IPS DF 6.9 (cell line): ENCODE measurements at regions not wholly inside any gene's neighbourhood (a gene's known extent, or its start where the extent isn't known, plus 50 kb on each side); places are given as distances from the start of the nearest gene placed in this dataset.
"Not testable (repeated sequence)": the region's sequence is repeated elsewhere in the genome, so short reads cannot be mapped to it uniquely, and the experiment has no call there.

Experiments used
- DNase-seq: peaks from one replicate; pipeline ENCODE4 v3.0.0-alpha.2; 2013; ENCODE audit warnings: low read depth, low spot score
- H3K27ac ChIP-seq: one replicate; pipeline ENCODE4 v1.5.1; 2013; ENCODE audit warnings: low read length, control low read depth
- H3K27me3 ChIP-seq: 2 replicates; pipeline ENCODE4 v1.6.1; 2013; ENCODE audit warnings: mild to moderate bottlenecking, low read length; ENCODE audit not compliant: control insufficient read depth, insufficient read depth
- H3K36me3 ChIP-seq: 2 replicates; pipeline ENCODE4 v1.6.1; 2013; ENCODE audit warnings: low read length; ENCODE audit not compliant: control insufficient read depth, insufficient read depth
- H3K4me1 ChIP-seq: 2 replicates; pipeline ENCODE4 v1.6.1; 2013; ENCODE audit warnings: low read length; ENCODE audit not compliant: control insufficient read depth, insufficient read depth
- H3K4me3 ChIP-seq: 2 replicates; pipeline ENCODE4 v1.5.1; 2013; ENCODE audit warnings: mild to moderate bottlenecking, low read length
- H3K9me3 ChIP-seq: 2 replicates; pipeline ENCODE4 v1.6.1; 2013; ENCODE audit warnings: low read length, inconsistent platforms; ENCODE audit not compliant: control insufficient read depth, insufficient read depth
- WGBS: extraction: QIAGEN DNeasy Blood & Tissue Kit; methylation state at CpG from one replicate; pipeline ENCODE4 v1.1.7; 2013; ENCODE audit warnings: mixed read lengths, missing lambda C conversion rate; ENCODE audit not compliant: insufficient read length, insufficient coverage; 5-methylcytosine and 5-hydroxymethylcytosine counted together

- no peaks in the 10 kb centered on the region for H3K9me3 ChIP-seq
- no peaks in the 10 kb centered on the region for H3K27me3 ChIP-seq
- no peaks in the 10 kb centered on the region for H3K4me1 ChIP-seq
- no peaks in the 10 kb centered on the region for H3K36me3 ChIP-seq
- no peak overlapping the region for H3K4me3 ChIP-seq
- no CpG with 5 or more reads among the region's 7 CpGs for WGBS
- no peak for DNase-seq
- no peak overlapping the region for H3K27ac ChIP-seq
Measured at GRCh38 chr3:5053021-5053831, 68.9 kb upstream of the ARL8B start.

- Histone ChIP-seq H3K36me3 (no peaks in the 10 kb centered on the region), H3K9me3 (no peaks in the 10 kb centered on the region), H3K27me3 (no peaks in the 10 kb centered on the region), H3K27ac (no peak overlapping the region), H3K4me1 (no peaks in the 10 kb centered on the region), H3K4me3 (no peak overlapping the region)
- no CpG with 5 or more reads among the region's 4 CpGs for WGBS
- no peak for DNase-seq
Measured at GRCh38 chr3:5054098-5054497, 68.0 kb upstream of the ARL8B start.

GRCh38 chr3:5054579-5054978, 67.5 kb upstream of the ARL8B start:
- H3K27ac ChIP-seq, DNase-seq, H3K4me3 ChIP-seq, H3K9me3 ChIP-seq, H3K27me3 ChIP-seq, H3K4me1 ChIP-seq, H3K36me3 ChIP-seq: not testable (repeated sequence)
- WGBS = no CpG with 5 or more reads among the region's 6 CpGs

- Histone ChIP-seq H3K4me3 (no peak overlapping the region), H3K36me3 (no peaks in the 10 kb centered on the region), H3K27ac (no peak overlapping the region), H3K27me3 (no peaks in the 10 kb centered on the region), H3K4me1 (no peaks in the 10 kb centered on the region), H3K9me3 (no peaks in the 10 kb centered on the region)
- no peak for DNase-seq
- no CpG with 5 or more reads among the region's 6 CpGs for WGBS
Measured at GRCh38 chr3:5055357-5056110, 66.6 kb upstream of the ARL8B start.

- WGBS = no CpG with 5 or more reads among the region's 3 CpGs
- no peak for DNase-seq
- H3K4me1 ChIP-seq = no peaks in the 10 kb centered on the region
- no peaks in the 10 kb centered on the region for H3K9me3 ChIP-seq
- no peaks in the 10 kb centered on the region for H3K27me3 ChIP-seq
- H3K4me3 ChIP-seq = no peak overlapping the region
- no peaks in the 10 kb centered on the region for H3K36me3 ChIP-seq
- no peak overlapping the region for H3K27ac ChIP-seq
Measured at GRCh38 chr3:5056111-5056391, 66.0 kb upstream of the ARL8B start.

GRCh38 chr3:5057272-5057671, 64.8 kb upstream of the ARL8B start:
- H3K27me3 ChIP-seq = no peaks in the 10 kb centered on the region

GRCh38 chr3:5057857-5058324, 64.2 kb upstream of the ARL8B start:
- Histone ChIP-seq H3K27ac (no peak overlapping the region), H3K4me3 (no peak overlapping the region), H3K36me3 (no peaks in the 10 kb centered on the region), H3K4me1 (no peaks in the 10 kb centered on the region), H3K9me3 (no peaks in the 10 kb centered on the region), H3K27me3 (no peaks in the 10 kb centered on the region)
- no CpG with 5 or more reads among the region's 7 CpGs for WGBS
- DNase-seq = peak; percentile 11

More at GRCh38 chr3:5057272-5057671, 64.8 kb upstream of the ARL8B start:
- no CpG with 5 or more reads among the region's 6 CpGs for WGBS
- Histone ChIP-seq H3K4me3 (no peak overlapping the region), H3K9me3 (no peaks in the 10 kb centered on the region), H3K36me3 (no peaks in the 10 kb centered on the region), H3K27ac (no peak overlapping the region), H3K4me1 (no peaks in the 10 kb centered on the region)
- DNase-seq = no peak

GRCh38 chr3:5058471-5058951, 63.6 kb upstream of the ARL8B start:
- no peaks in the 10 kb centered on the region for H3K27me3 ChIP-seq
- no peak overlapping the region for H3K27ac ChIP-seq
- H3K4me3 ChIP-seq = no peak overlapping the region
- H3K4me1 ChIP-seq = no peaks in the 10 kb centered on the region
- H3K9me3 ChIP-seq = no peaks in the 10 kb centered on the region
- DNase-seq = no peak
- no peaks in the 10 kb centered on the region for H3K36me3 ChIP-seq

- Histone ChIP-seq H3K9me3 (no peaks in the 10 kb centered on the region), H3K27ac (no peak overlapping the region), H3K27me3 (no peaks in the 10 kb centered on the region), H3K4me1 (no peaks in the 10 kb centered on the region), H3K4me3 (no peak overlapping the region), H3K36me3 (no peaks in the 10 kb centered on the region)
- no peak for DNase-seq
- WGBS = no CpG with 5 or more reads among the region's 7 CpGs
Measured at GRCh38 chr3:5059782-5060181, 62.3 kb upstream of the ARL8B start.

- Histone ChIP-seq H3K9me3 (no peaks in the 10 kb centered on the region; the same call in 1 of the 2 replicates), H3K36me3 (no peaks in the 10 kb centered on the region), H3K27ac (no peak overlapping the region), H3K4me3 (no peak overlapping the region), H3K27me3 (no peaks in the 10 kb centered on the region), H3K4me1 (no peaks in the 10 kb centered on the region)
- whole genome bisulfite sequencing = no CpG with 5 or more reads among the region's 3 CpGs
- DNase-seq = no peak
Measured at GRCh38 chr3:5061218-5061569, 60.9 kb upstream of the ARL8B start.
